ENCODE measurements at regions not wholly inside any gene's neighbourhood (a gene's known extent, or its start where the extent isn't known, plus 50 kb on each side); places are given as distances from the start of the nearest gene placed in this dataset.
"Not testable (repeated sequence)": the region's sequence is repeated elsewhere in the genome, so short reads cannot be mapped to it uniquely, and the experiment has no call there.

DNA sequence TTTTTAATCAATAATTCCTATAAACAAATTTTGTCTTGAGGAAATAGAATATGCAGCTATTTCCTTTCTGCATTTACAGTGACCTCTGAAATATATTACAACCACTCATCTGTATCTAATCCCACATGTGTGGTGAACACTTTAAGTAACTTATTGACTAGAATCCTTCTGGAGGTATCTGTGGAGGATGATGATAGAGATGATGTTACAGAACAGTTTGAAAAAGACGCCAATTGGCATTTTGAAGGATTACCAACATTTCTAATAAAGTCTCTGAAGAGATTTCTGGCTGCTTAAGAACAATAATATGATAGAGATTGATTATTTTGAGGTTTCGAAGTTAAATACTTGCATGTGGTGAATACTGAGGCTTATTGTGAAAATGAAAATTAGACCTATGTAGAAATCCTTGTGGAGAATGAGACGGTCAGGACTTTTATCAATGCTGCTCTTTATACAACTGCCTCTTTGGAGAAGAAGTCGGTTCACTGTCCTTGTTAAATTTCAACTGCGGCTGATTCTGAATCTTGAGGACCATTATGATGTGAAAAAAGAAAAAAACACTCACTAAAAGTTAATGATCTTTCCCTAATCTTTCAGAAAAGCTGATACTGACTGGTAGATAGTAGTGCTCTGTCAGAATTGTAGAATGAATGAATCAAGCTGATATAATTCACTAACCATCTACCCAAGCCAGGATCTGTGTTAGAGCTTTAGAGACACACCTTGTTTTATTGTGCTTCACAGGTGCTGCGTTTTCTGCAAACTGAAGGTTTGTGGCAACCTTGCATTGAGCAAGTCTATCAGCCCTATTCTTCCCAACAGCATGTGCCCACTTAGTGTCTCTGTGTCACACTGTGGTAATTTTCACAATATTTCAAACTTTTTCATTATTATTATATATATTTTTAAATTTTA is 204.7 kb downstream of the SPRY1 start:
- no peak for DNase-seq (ENCODE audit: low read depth in 3 of 3)

DNA sequence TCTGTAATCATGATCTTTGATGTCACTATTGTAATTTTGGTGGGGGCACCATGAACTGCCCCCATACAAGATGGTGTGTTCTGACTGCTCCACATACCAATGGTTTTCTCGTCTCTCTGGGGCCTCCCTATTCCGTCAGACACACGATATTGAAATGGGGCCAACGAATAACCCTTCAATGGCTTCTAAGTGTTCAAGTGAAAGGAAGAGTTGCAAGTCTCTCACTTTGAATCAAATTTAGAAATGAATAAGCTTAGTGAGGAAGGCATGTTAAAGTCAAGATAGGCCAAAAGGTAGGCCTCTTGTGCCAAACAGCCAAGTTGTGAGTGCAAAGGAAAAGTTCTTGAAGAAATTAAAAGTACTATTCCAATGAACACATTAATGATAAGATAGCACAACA is 205.4 kb downstream of the SPRY1 start:
- no peak for DNase-seq (ENCODE audit: low read depth in 3 of 3)

DNA sequence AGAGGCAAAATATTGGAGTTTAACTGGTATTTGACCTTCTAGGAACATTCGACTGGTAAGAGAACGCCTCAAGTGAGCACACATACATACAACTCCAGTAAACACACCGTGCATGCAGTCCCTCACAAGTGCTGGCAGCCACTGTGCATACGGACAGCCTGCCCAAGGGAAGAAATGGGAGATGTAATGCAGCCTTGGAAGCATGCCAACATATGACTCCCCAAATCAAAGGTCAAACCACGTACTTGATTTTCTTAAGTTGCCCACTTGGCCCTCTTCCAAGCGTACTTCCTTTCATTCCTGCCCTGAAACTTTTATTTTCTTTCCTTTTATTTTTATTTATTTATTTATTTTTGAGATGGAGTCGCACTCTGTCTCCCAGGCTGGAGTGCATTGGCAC is 206.6 kb downstream of the SPRY1 start:
- DNase-seq (ENCODE audit: low read depth in 3 of 3), result no peak

DNA sequence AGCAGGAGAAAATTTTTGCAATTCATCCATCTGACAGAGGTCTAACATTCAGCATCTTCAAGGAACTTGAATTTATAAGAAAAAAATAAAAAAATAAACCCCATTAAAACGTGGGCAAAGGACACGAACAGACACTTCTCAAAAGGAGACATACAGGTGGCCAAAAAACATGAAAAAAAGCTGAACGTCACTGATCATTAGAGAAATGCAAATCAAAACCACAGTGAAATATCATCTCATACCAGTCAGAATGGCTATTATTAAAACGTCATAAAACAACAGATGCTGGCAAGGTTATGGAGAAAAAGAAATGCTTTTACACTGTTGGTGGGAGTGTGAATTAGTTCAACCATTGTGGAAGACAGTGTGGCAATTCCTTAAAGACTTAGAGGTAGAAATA is 209.2 kb downstream of the SPRY1 start:
- DNase-seq (ENCODE audit: low read depth in 3 of 3), result not testable (repeated sequence)

DNA sequence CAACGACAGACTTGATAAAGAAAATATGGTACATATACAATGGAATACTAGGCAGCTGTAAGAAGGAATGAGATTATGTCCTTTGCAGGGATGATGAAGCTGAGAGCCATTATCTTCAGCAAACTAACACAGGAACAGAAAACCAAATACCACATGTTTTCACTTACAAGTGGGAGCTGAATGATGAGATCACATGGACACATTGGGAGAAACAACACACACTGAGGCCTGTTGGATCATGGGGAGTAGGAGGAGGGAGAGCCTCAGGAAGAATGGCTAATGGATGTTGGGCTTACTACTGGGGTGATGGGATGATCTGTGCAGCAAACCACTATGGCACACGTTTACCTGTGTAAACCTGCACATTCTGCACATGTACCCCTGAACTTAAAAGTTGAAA is 209.7 kb downstream of the SPRY1 start:
- no peak for DNase-seq (ENCODE audit: low read depth in 3 of 3)

DNA sequence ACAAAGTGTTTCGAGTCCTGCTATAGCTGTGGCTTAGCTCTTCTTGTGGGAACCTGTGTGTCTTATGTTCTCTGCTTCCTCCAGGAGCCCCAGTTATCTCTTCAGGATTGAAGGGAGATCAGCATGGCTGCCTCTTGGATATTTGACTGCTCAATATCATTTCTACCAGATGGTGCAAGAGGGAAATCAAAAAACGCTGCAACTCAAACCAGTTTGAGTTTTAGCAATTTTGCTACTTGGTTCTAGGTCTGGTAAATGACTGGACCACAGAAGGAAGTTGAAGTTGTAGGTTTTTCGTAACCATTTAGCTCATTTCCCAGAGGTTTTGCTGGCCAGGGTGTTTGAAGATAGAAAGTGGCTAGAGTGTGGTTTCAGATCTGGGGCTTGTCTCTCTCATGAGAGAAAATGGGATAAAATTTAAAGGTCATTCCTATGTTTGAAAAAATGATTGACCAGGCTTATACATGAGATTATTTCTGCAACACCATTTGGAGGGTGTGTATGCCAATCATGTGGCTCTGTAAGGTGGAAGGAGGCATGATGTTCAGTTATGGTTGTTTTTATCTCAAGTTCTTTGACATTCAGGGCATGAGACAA is 210.4 kb downstream of the SPRY1 start:
- DNase-seq (ENCODE audit: low read depth in 3 of 3), result no peak

DNA sequence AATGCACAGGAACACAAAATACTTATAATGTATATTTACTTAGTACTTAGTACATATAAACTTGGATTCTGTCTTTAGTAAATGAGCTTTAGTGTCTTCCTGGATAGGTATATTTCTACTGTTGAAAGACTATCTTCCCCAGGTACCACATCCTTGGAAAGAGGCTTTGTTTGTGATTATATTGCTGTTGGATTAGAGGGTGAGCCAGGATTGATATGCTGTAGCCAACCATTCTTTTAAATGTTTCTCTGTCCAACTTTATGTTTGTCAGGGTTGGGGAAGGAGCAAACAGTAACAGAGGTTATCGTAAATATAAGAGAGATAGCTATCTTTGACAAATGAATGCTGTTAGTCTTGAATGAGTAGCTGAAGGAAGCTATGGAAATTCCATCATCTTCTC is 213.2 kb downstream of the SPRY1 start:
- DNase-seq (ENCODE audit: low read depth in 3 of 3), result no peak

DNA sequence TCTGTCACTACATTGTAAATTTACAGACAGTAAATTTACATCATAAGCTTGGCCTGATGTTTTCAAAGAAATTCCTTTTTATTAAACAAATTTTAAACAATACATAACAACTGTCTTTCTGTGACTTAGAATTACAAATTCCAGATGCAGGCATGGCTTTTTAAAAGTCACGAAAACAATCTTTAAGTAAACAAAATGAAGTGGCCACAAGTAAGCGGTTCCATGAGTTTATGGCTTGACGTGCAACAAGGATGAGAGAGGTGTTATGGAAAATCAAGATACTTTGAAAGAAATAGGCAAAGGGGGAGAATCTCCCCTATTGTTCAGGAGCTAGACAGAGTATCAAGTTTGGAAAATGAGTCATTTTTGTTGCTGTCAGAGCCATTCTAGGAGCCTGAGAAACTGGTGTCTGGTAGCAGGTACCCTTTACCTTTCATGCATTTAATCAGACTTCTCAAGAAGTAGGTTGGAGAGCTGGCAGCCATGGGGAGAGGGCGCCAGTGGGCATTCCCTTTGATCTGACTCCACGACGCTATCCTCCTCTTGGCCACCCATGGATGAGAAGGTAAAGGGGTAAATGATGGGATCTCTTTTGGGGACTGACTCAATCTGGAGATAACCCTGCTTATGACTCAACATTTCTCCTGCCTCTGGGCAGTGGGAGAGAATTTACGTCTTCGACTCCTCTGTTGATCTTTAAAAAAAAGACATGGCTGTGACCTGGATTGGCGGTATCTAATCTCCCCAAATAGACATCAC is 217.2 kb downstream of the SPRY1 start:
- DNase-seq (ENCODE audit: low read depth in 3 of 3), result no peak

DNA sequence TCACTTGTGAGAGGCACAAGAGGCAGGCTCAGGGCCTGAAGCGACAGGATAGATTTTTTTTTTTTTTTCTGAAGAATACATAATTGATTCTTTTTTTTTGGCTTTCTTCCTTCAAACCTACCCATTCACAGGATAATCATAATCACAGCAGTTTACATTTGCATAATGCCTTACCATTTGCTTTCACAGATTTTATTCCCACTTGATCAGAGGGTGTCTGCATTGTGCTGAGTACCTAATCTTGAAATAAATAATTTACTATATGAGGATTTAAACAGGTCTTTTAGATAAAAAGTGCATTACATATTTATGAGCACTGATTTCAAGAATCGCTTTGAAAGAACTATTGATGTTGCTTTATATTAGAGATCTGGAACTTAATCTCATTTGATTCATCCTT is 219.3 kb downstream of the SPRY1 start:
- no peak for DNase-seq (ENCODE audit: low read depth in 3 of 3)

DNA sequence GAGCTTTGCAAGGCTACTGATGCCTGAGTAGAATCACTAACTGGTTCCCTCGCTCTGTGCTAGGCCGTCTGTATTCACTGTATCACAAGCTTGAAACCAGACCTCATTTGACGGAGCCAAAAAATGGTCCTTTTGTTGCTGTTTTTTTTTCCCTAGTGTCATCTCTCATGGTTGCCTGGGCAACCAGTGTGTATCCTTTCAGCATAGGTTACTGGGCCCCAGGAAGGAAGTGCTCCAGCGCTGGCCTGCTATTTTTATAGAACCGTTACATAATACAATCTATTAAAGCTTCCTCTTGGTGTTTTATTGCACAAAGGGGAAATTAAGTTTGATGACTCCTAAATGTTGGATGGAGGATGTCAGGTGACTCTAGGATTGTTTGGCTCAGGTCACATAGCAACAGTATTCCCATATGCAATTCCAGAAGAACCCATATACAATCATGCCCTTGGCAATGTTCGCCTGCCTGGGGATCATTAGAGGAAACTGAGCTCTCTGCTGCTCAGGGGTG is 220.4 kb downstream of the SPRY1 start:
- DNase-seq (ENCODE audit: low read depth in 3 of 3), result no peak

DNA sequence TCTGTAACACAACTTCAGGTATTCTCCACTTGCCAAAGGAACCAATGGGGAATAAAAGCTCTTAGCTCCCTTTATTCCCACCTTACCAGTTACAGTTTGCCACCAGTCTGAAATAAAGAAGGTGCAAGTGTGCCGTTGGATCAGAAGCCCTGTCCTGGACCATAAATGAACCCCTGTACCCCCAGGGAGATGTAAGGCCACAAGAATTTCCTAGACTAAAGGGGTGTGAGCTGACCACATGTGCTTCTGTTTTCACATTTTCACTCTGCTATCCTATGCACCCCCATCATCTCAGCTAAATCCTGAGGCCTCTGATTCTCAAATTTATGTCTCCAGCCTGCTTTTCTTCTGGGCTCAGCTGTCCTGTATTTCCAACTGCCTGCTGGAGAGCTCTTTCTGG is 221.2 kb downstream of the SPRY1 start:
- no peak for DNase-seq (ENCODE audit: low read depth in 3 of 3)

DNA sequence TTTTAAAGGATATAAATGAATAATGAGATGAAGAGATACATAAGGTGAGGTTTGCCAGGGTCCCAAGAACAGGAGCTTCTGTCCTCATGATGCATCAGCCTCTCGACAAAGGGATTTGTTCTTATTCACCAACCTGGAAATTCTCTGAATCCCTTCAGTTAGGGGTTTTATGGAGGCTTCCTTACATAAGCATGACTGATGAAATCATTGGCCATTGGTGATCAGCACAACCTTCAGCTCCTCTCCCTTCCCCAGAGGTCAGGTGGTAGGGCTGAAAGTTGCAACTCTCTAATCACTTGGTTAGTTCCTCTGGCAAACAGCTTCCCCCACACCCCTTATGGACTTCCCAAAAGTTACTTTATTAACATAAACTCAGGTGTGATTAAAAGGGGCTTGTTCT is 222.0 kb downstream of the SPRY1 start:
- no peak for DNase-seq (ENCODE audit: low read depth in 3 of 3)

DNA sequence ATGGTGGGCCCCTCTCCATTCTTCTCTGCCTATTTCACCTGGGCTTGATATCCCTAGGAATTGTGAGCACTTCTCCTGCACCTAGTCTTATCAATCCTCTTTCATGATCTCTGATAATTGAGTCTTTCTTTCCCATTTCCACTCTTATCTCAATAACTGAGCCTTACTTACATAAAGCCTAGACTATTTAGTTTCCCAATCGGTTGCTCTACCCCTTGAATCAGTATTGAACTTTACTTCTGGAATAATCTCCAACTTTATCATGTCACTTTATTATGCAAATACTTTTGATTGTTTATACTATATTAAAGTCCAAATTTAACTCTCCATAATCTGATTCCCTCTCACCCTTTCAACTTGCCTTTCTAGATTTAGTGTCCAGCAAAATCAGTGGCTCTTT is 222.7 kb downstream of the SPRY1 start:
- no peak for DNase-seq (ENCODE audit: low read depth in 3 of 3)

DNA sequence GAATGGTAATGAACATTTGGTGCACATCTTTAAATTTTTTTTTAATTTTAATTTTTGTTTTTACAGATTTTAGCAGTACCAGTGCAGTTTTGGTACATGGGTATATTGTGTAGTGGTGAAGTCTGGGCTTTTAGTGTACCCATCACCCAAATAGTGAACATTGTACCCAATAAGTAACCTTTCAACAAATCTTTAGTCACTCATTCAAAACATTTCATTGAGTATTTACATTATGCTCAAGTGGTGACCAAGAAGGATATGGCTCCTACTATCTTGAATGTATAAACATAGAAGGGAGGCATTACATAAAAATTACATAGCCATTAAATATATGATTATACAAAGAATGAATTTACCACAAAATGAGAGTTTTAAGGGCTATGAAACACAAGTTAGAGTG is 223.3 kb downstream of the SPRY1 start:
- DNase-seq (ENCODE audit: low read depth in 3 of 3), result no peak

DNA sequence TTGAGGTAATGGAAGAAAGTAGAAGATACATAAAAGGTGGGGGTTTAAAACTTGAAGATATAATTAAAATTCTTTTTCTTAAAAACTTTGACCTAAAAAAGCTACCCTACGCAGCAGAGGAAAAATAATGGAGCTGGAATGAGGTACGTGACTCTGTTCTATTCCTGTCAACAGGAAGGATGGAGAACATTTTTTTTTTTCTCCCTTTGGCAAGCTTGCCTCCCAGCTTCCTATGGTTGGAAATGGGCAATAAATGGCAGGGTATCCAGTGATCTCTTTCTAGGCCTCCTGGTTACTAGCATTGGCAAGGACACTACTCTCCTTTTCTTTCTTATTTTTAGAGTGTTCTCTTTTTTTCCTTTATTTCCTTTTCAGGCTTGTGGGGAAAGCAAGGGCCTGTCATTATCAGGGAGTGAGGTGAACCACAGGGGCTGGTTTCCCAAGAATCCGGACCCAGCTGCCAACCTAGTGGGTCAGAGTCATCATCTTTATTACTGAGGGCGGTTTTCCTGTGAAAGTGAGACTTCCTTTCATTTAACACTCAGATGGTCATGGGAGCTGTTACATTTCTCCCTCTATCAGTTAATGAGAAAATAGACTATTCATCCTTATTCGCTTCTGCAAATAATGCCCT is 224.6 kb downstream of the SPRY1 start:
- no peak for DNase-seq (ENCODE audit: low read depth in 3 of 3)

DNA sequence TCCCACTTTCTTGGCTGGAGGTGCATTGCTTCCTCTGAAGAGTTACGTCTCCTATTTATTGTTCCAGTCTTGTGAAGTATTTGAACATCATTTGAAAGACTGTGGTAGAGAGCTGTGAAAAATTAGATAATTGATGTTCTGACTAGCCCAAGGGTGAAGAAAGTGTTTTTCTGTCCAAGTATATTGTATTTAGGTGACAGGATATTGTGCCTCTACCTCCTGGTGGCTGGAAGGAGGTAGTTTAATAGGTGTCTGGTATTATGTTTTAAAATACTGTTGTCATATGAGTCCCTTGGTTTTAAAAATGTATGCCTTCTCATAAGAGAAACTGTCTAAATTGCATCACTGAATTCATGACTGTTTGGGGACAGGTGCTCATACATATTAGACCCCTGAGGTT is 226.0 kb downstream of the SPRY1 start:
- no peak for DNase-seq (ENCODE audit: low read depth in 3 of 3)

DNA sequence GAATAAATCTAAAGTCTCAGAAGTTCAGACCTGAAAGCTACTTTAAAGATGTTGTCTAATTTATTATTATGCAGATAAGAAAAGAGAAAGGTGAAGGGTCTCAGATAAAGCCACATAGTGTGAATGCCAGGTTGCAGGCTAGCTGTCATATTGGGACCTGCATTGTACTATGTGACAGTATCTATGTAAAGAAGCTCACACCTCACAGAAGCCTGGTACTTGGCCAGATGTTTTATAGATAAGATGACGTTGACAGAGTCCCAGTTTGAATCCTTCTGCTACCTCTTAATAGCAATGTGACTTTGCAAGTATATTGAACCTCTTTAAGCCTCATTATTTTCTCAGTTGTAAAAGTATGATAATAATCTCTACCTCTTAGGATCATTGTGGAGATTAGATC is 227.0 kb downstream of the SPRY1 start:
- no peak for DNase-seq (ENCODE audit: low read depth in 3 of 3)

DNA sequence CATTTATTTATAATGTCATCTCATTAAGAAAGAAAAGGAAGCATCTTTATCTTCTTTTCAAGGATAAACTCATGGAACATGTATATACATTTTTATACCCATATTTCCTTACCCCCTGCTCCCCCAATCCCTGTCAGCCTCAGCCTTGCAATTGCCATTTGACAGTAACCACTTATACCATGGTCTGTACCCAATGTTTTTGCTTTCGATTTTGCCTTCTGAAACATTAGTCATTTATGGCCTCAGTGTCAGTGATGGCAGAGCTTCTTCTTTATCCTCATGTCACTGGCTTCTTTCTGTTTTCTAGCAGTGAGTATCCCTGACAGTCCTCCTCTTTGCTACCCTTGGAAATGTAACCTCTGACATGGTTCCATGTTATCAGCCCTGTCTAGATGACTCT is 228.4 kb downstream of the SPRY1 start:
- DNase-seq (ENCODE audit: low read depth in 3 of 3), result no peak

DNA sequence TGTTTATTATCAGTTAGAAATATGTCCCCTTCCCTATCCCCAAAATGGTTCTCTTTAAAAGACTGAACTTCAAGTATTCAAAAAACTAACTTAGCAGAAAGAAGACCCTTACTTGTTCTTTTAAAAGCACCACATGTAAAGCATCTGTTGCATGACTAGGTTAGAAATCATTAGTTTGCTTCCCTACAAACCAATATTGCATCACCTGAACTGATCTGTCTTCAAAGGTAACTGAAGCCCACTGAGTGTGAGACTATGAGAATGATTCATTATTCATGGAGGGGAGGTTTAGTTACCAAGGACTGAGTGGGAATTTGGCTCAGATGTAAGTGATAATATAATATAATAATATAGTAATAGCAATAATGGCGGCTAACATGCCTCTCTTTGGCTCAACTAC is 231.7 kb downstream of the SPRY1 start:
- DNase-seq (ENCODE audit: low read depth in 3 of 3), result no peak

DNA sequence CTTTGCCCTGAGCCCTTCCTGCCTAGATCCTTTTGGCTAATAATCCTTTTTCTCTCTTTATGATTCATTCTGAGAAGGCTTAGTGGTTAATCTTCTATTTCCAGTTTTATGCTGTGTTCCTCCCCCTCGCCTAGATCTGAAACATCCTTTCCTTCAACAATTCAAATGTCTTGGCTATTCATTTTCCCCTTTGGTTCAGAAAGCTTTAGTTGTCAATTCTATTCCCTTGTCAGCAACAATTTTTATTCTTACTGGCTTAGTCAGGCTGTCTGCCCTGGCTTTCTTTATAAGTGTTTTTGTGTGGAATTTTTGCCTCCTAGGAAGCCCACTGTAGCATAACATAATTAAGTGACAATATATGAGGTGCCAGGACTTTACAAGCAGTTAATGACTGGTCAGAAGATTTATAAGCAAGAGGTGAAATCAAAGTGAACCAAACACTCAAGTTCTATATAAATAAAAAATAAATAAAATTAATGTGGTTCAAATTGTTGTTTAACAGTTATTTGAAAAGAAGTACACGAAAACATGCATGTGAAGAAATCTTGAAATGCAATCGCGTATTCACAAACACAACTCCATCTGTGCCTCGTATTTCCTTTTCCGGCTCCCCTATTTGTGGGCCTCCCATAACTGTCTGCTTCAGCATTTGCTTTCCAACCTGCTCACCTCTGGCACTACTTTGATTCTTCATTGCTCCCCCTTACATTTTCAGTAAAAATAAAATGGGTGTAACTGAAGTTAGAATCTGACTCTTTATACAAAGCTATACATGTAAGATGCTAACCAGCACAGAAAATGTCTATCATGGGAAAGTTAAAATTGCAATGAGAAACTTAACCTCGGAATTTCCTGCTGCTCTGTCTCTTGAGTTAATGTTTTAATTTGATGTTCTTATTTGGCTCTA is 235.4 kb downstream of the SPRY1 start:
- no peak for DNase-seq (ENCODE audit: low read depth in 3 of 3)

DNA sequence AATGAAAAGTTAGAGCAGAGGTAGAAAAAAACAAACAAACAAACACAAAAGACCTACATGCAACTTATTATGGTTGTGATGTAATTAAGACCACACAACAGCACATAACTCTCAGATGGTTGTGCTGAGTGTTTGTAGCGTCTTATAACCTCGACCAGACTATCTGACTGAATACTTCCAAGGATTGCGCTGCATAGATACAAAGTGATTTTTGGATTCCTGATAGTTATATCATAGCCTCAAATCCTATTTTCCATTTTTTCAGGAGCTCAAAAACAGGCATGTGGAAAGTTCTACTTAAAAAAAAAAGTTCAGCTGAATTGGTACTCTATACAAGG is 236.1 kb downstream of the SPRY1 start:
- no peak for DNase-seq (ENCODE audit: low read depth in 3 of 3)

Data from stimulated activated CD4-positive, alpha-beta T cell treated with anti-CD3 and anti-CD28 coated beads, TNF-alpha, amount 100 ng/mL, for 48 hours (primary cell).